GM18861 (cell line): ENCODE measurements at regions not wholly inside any gene's neighbourhood (a gene's known extent, or its start where the extent isn't known, plus 50 kb on each side); places are given as distances from the start of the nearest gene placed in this dataset.
A peak's percentile ranks its signal among the peaks of the same experiment; 100 is the strongest.

Experiments
- ATAC-seq: cut with Tn5 transposase; IDR thresholded peaks from one replicate; pipeline ENCODE4 v1.9.1; 2021; ENCODE audit not compliant: unreplicated experiment

DNA sequence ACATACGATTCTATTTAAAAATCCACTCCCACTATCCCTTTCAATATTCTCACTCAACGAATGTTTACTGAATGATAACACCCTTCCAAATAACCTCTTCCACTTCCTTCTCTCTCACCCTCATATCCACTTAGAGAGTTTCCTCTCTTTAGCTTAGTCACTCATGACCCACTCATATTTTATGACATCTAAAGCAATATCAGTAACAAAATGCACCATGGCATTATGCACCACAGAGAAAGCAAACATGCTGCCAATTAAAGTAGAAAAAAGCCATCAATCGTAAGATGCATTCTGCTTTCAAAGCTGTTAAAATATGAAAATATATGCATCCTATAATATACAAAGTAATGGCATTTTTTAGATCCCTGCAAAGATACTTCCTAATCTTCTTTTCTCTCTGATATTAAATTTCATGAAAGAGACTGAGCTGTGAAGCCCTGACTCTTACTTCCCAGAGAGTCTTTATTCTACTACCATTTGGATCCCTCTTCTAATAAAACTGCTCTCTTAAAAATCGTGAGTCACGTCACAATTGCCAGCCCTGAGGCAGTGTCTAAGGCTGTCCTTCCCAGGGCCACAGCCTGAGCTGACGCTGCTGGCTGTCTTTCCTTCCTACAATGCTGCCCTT is 283.0 kb upstream of the KLF6 start:
- ATAC-seq = peak; percentile 10

DNA sequence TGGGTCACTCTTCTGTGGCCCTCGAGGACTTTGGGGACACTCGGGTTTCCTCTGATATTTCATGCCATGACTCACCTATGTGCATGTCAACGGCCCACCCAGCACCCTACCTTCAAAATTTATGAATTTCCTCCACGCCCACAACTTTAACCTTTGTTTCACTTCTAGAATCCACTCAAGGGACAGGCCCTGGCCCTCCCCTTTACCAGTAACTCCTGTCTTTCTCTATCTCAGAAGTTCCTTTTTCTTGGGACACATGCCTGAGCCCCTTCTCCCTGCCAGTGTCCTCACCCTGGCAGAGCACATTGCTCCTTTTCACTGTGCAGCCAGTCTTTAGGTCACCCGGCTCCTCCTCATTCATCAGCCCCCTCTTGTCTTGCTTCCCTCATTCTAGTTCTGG is 282.5 kb upstream of the KLF6 start:
- peak; percentile 53 for ATAC-seq

DNA sequence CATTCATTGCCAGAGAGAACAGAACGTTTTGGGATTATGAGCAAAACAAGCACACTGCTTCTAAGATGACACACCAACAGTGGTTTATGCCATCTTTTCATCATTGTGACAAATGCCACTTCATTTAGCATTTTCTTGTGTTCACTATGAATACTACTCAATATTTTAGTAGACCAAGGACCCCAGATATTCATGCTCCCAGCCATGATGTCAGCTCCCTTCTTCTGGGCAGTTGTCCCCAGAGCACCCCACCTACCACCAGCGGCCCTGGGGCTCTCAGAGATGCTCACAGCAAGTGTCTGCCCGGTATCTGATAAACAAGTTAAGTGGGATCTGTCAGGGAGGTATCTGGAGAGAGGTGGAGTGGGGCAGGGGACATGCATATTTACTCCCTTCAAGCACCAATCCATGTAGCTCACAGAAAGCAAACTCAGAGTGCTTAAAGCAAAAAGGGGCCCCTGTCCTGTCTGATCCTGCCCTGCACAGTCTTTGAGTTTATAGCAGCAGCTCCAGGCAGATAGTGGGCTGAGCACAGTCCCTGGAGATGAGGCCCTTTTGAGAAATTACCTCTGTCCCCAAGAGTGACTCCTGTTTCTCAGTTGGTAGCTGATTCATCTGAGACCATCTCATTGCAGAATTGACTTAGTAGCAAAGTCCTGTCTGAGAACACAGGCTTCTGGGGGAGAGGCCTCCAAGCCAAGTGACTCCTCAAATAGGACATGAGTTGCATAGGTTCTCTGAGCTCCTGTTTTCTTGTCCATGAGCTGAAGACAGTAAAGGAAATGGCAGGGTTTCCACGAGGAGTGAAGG is 281.8 kb upstream of the KLF6 start:
- no peak for ATAC-seq

DNA sequence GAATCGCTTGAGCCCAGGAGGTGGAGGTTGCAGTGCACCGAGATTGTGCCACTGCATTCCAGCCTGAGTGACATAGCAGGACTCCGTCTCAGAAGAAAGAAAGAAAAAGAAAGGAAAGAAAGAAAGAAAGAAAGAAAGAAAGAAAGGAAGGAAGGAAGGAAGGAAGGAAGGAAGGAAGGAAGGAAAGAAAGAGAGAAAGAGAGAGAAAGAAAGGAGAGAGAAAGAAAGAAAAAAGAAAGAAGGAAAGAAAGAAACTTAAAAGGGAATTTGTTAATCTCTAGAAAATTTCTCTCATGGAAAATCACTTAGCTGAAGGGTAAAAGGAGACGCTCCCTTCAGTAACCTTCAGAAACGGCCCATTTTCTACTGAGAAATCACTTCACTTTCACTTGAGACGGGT is 279.5 kb upstream of the KLF6 start:
- no peak for ATAC-seq

DNA sequence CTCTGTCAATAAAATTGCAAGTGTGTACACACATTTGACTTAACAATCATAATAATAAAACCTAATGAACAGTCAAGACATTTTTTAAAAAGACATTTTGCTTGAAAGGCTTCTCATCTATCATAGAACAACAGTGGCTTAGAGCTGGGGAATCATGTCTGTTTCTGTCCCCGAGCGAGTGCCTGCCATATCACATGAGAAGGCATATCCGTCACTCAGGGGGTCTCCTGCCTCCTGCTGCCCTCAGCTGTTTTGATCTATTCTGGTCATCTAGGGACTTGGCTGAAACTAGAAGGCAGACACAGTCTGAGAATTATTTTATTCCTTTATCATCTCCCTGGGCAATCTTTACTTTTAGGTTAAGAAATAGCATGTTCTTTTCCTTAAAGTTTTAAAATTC is 278.7 kb upstream of the KLF6 start:
- ATAC-seq = no peak

DNA sequence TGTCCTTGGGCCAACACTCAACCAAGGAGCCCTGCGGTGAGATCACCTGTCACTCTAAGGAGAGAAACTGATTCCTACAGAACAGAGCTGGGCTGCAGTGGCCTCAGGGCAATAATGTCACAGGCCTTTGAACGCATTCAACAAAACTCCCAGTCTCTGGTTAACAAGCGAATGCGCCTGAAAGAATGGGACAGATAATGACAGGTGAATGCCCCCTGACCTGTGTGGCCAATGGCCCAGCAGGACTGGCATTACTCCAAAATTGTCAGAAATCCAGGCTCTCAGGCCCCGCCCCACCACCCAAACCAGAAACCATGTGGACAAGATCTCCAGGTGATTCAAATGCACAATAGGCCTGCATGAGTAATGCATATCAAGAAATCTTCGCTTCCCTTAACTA is 277.7 kb upstream of the KLF6 start:
- ATAC-seq = no peak

DNA sequence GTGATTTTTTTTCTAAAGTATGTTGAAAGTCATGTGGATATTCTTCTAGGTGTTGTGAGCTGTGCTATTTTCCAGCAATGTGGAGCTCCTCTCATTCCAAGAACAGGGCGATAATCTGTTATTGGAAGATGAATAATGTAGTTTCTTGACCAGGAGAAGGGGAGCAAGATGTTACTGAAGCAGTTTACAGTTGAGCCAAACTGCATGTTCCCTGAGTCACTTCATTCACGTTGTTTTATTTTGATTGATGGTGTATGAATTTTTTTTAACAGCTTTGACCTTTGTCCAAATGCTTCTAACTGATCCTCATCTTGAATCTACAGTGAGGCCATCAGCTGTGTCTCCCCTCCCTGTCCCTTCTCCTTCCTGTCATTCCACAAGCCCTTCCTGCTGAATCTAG is 277.1 kb upstream of the KLF6 start:
- no peak for ATAC-seq

DNA sequence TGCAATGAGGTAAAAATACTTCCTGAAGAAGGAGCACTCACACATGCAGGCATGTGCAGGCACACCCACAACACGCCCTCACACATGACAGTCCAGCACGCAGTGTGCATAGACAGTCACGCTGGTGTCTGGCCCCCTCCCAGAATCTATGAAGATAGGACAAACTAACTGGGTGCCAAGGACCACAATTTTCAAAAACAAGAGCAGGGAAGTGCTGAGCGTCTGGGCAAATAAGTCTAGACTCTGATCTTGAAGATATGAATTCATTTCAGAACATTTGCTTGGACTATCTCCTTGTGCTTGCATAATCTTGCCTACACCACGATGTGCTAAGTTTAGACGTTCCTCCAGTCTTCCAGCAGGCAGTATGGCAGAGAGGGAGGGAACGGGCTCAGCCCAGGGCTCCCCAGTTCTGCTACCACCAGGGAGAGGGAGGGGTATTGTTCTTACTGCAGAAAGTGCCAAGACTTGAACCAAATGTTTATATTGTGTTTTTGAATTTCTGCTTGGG is 276.5 kb upstream of the KLF6 start:
- no peak for ATAC-seq

DNA sequence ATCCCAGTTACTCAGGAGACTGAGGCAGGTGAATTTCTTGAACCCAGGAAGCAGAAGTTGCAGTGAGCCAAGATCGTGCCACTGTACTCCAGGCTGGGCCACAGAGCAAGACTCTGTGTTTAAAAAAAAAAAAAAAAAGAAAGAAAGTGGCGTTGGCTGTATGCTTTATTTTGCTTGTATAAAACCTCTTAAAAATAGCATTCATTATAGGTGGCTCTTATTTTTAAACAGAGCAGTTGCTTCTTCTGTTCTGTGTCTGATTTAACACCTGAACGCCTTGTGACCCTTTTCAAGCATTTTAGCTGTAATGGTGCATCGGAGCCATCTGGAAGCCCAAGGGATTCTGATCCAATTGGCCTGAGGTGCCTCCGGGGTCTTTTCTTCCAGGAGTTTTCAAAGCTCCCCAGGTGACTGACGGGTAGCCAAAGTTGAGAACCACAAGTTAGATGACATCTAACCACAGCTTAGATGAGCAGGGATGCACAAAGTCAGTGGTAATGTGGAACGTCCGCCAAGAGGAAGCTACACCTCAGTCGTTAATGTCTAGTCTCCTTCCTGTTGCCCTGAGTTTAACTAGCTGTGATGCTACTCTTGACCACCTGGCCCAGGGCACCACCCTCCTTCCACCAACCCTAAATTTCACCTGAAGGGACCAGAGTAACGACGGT is 274.6 kb upstream of the KLF6 start:
- ATAC-seq = no peak

DNA sequence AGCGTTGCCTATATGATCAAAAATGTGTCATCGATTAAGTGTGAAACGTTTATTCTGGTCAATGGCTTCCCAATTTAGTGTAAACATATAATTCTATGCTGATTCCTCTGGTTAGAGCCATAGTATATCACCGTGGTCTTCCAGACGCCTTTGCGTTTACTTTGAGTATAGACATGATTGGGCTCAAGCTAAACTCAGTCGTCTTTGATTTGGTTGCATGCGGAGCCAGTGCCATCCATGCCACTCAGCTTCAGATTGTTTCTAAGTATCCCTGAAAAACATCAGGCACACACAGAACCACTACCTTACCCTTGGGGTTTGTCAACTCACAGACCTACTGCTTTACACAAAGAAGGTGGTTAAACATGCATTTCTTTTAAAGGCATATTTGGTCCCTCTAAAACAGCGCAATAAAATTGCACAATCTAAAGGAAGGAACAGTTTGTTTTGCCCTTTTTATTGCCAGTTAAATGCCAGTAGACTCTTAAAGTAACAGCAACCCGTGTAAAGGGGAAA is 273.6 kb upstream of the KLF6 start:
- ATAC-seq = no peak

DNA sequence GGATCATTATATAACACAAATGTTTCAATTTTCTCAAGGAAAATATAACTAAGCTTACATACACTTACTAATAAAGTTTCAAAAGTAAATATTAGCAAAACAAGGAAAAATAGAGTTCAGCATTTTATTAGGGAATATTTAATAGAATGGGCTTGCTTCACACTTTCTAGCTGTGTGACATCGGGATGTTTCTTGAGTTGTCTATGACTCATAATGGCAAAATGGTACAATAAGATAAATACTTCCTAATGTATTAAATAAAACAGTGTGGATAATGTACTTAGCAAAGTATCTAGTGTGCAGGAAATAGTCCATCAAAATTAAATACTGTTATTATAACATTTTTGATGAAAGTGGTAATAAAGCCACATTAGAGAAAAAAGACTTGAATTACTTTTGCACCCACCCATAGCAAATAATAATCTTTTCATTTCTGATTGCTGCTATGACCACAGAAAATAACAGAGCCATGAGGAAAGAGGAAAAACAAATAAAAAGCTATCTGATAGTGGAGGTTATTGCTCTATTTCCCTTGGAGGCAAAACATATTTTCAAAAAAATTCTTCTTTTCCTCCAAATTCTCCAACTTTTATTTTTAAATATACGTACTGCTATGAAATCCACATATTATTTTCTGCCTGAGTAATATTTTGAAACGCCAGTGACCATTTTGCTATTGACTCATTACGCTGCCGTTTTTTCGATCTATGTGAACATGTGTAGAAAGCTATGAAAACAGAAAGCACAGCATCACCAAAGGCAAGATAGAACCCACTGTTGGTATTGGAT is 272.9 kb upstream of the KLF6 start:
- ATAC-seq = no peak

DNA sequence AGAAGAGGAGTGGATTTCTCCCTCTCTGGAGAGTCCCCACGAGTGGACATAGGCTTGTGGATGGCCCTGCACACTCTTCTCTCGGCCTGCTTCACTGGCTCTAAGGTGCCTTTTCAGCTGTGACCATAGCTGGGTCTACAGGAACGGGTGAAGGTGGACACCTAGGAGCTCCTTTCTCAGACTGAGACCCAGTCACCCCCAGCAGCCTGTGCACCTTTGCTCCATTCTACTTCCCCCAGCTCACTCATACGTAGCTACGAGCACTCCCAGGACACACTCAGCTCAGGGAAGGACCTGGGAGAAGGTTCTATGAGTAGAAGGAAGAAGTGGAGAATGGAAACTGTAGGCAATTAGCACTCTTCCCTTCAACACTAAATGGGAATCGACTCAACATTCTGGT is 272.0 kb upstream of the KLF6 start:
- no peak for ATAC-seq

DNA sequence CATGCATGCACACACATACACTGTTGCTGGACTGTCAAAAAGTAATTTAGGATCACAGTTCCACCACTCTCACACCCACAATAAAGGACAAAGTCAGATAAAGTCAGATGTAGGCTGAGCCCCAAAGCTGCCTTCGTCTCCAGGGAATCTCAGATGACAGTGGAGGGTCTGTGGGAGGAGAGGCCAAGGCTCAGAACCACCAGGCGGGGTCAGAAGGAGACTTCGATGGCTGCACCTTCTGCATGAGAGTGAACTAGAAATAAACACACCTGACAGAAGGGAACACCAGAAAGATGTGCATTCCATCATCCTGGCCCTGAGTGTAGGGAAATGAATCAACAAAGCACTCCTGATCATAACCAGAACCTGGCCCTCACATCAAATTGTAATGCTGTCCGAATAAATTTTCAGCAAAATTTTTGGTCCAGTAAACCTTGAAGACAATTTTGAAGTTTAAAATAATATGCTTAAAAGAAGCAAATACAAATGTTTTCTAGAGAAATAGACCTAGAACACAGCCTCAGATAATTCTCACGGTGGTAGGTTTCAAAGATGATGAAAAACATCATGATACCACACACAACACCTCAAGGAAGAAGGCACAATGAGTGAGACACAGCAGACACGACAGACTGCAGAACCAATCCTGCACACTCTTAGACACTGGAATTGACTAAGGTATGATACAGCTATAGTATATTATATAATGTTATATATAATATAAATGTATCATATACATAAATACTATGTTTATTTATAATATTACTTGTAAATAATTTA is 269.8 kb upstream of the KLF6 start:
- ATAC-seq = no peak

DNA sequence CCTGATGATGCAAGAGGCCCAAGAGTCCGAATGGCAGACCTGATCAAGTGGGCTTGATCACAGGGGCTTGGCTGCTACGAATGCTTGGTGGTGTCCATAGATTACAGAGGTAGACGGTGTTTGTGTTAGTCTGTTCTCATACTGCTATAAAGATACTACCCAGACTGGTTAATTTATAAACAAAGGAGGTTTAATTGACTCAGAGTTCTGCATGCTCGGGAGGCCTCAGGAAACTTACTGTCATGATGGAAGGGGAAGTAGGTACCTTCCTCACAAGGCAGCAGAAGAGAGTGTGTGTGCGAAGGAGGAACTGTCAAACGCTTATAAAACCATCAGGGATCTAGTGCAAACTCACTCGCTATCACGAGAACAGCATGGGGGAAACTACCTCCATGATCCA is 268.9 kb upstream of the KLF6 start:
- no peak for ATAC-seq

DNA sequence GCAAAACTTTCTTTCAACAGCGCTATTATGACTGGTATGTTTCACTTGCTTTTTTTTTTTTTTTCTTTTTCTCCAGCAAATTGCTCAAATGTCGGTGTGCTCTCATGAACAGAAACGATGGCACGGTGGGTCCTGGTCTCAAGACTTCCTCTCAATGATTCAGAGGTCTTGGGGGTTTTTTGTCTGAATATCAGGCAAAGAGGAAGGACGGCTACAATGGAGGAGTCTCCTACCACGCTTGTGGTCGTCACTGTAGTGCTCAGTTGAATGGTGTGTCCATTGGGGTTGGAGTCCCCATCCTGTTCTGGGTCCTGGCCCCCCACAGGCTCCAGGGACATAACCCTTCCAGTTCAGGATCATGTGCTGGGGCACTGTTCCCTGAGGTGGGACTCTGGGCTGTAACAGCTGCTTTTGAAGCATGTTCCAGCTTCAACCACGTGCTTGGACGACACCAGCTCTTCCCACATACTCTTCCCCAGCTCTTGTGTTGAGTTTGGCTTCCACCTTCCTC is 266.7 kb upstream of the KLF6 start:
- ATAC-seq = no peak

DNA sequence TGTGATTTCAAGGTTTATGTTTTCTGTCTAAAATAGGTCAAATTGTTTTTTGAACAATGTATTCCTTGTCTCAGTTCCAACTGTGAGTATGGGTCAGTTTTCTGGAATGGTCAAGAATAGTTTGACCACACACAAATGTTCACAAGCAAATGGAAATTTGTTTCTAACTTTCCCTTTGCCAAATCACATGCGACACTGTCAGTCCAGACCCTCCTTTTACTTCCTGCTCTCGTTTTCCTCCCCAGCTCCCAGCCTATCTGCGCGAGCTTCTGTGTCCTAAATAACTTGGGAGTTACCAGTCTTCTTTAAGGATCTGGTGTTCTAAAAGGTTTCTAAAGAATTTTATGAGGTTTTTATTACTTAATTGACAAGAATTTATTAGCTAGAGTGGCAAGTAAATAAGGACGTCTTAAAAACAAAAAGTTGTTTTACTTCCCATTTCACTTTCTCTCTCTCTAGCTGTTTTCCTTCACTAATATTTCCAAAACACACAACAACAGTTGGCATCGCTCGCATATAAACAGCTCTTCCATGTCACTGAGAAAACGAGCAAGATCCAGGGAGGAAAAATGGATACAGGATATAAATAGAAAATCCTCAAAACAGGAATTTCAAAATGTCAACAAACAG is 266.1 kb upstream of the KLF6 start:
- no peak for ATAC-seq

DNA sequence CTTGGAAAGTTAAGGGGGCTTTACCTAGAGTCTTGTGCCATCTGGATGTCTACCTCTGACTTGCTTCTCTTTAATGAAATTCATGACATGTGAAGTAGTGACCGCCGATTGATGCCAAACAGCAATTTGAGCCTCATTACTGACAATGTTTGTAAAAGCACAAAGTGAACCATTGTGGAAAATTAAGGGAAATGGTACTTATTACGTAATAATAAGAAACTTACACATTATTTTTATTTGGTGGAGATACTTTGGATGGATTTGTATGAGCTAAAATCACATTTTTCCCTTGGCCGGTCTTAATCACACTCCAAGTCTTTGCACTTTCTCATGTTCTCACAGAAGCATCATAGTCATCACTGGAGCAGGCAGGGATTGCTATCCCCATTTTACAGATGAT is 265.1 kb upstream of the KLF6 start:
- ATAC-seq = no peak

DNA sequence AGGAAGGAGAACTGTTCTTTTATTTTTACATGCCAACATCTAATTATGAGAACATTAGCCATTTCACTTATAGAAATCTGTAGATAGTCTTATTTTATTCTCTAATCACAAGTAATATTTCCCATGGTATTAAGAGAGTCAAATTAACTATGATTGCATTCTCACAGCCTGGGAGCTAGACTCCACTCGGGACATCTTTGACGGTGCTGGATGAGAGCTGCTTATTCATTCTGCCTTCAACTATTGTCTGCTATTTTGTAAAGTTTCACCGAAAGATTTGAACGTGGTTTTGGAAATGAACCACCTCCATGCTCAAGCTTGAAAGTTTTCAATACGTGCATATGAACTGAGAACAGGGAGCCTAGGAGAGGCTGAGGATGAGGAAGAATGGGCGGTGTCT is 264.3 kb upstream of the KLF6 start:
- ATAC-seq = no peak

DNA sequence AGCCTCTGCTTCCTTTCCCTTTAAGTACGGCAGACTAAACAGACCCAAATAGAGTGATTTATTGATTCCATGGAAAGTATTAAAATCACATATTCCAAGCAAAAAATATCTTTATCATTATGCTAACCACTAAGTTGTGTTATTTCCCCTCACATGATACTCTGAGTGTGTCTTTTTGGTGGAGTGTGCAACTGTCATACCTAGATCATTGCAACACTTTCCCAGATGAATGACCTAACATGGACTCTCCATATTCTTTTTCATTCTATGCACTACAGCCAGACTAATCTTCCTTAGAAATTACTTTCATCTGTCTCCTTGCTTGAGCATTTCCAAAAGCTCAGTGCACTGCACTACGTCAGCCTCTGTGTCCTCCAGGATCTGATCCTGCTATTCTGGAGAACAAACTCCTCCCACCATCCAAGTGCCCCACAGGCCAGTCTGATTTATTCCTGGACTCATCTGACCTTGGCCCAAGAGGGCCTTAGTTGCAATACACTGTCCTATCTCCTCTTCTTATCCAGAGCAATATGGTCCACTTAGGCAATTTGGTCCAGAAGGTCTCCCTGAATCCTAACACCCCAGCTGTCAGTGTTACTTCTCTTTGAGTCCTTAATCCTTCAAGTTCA is 263.3 kb upstream of the KLF6 start:
- ATAC-seq = no peak
